ENCODE measurements at regions not wholly inside any gene's neighbourhood (a gene's known extent, or its start where the extent isn't known, plus 50 kb on each side); places are given as distances from the start of the nearest gene placed in this dataset.
A peak's percentile ranks its signal among the peaks of the same experiment; 100 is the strongest.

DNA sequence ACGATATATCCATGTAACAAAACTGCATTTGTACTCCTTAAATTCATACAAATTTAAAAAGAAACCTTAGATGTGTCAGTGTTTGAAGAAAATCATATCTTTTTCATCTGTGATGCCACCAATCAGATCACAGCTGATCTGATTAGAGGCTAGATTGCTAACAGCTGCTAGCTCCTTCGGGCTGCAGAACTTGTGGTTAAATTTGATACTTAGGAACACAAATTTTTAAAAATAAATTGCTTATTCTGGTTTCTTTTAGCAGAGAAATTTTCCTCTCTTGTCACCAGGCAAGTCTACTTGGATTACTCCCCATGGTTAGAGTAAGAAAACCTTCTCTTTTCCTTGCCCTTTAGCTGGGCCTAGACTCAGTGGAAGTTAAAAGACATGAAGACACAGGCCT lies 94.6 kb upstream of the RANBP6 start:
- H3K4me1 ChIP-seq (ENCODE audit: insufficient read depth, low read length), result peaks cover 5% of the 10 kb centered on the region
- no peak for ATAC-seq (ENCODE audit: poor library complexity)
- no peak overlapping the region for H3K27ac ChIP-seq (ENCODE audit: low read depth in 1 of 2, low read length in 2 of 2)
- Mint-ChIP-seq H3K27me3 (no peaks in the 10 kb centered on the region), H3K4me3 (no peak overlapping the region), H3K27ac (no peak overlapping the region), H3K9me3 (no peaks in the 10 kb centered on the region), H3K36me3 (ENCODE audit: low read depth) (no peaks in the 10 kb centered on the region), H3K4me1 (ENCODE audit: low read depth) (peaks cover 37% of the 10 kb centered on the region)
- no peak for DNase-seq
- no peaks in the 10 kb centered on the region for H3K27me3 ChIP-seq (ENCODE audit: control insufficient read depth in 1 of 2, insufficient read depth in 2 of 2, low read length in 2 of 2)
- H3K36me3 ChIP-seq (ENCODE audit: insufficient read depth, low read length), result no peaks in the 10 kb centered on the region
- TF ChIP-seq, protein P1, sequence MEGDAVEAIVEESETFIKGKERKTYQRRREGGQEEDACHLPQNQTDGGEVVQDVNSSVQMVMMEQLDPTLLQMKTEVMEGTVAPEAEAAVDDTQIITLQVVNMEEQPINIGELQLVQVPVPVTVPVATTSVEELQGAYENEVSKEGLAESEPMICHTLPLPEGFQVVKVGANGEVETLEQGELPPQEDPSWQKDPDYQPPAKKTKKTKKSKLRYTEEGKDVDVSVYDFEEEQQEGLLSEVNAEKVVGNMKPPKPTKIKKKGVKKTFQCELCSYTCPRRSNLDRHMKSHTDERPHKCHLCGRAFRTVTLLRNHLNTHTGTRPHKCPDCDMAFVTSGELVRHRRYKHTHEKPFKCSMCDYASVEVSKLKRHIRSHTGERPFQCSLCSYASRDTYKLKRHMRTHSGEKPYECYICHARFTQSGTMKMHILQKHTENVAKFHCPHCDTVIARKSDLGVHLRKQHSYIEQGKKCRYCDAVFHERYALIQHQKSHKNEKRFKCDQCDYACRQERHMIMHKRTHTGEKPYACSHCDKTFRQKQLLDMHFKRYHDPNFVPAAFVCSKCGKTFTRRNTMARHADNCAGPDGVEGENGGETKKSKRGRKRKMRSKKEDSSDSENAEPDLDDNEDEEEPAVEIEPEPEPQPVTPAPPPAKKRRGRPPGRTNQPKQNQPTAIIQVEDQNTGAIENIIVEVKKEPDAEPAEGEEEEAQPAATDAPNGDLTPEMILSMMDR (IDR thresholded peaks at IDR 0.05), result no peak
- intact Hi-C loops (cut with DNase I, micrococcal nuclease), result no loop called here
- POLR2A ChIA-PET, result no interaction called here
- CTCF ChIA-PET, result no interaction called here
- no peak overlapping the region for H3K4me3 ChIP-seq (ENCODE audit: low read length)
- H3K9me3 ChIP-seq (ENCODE audit: control insufficient read depth in 1 of 2, insufficient read depth in 1 of 2, low read length in 2 of 2), result peaks cover 0 to 13% of the 10 kb centered on the region in 2 experiments

DNA sequence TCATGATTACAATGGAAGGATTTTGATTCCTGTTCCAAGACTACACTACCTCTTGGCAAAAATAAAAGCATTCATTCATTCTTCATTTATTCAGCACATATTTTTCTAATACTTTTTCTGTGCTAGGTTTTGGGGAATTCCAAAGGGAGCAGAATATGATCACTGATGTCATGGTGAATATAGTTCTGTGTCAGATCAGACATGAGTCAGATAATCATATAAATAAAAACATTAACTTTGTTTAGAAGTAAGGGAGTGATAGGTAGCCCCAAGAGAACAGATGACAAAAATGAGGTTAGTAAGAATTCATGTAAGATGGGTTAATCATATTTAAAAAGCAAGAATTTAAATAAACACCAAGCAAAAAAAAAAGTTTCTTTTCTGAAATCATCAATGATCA lies 94.1 kb upstream of the RANBP6 start:
- H3K27me3 Mint-ChIP-seq, result no peaks in the 10 kb centered on the region
- intact Hi-C loops (cut with DNase I, micrococcal nuclease), result no loop called here
- H3K4me1 Mint-ChIP-seq (ENCODE audit: low read depth), result peaks cover 41% of the 10 kb centered on the region
- Histone ChIP-seq H3K4me1 (ENCODE audit: insufficient read depth, low read length) (peaks cover 5% of the 10 kb centered on the region), H3K9me3 (ENCODE audit: control insufficient read depth in 1 of 2, insufficient read depth in 1 of 2, low read length in 2 of 2) (peaks cover 0 to 9% of the 10 kb centered on the region in 2 experiments), H3K4me3 (ENCODE audit: low read length) (no peak overlapping the region), H3K27me3 (ENCODE audit: control insufficient read depth in 1 of 2, insufficient read depth in 2 of 2, low read length in 2 of 2) (no peaks in the 10 kb centered on the region), H3K36me3 (ENCODE audit: insufficient read depth, low read length) (no peaks in the 10 kb centered on the region), H3K27ac (ENCODE audit: low read depth in 1 of 2, low read length in 2 of 2) (no peak overlapping the region)
- DNase-seq (no peak), ATAC-seq (ENCODE audit: poor library complexity) (no peak)
- H3K9me3 Mint-ChIP-seq, result no peaks in the 10 kb centered on the region
- ChIA-PET CTCF (interaction anchor here (0.6 kb wide), 1 partner anchor 55 kb away, joined by 3 read pairs; no protein-coding TSS in a partner anchor), POLR2A (no interaction called here)
- H3K36me3 Mint-ChIP-seq (ENCODE audit: low read depth), result no peaks in the 10 kb centered on the region
- no peak overlapping the region for H3K27ac Mint-ChIP-seq
- TF ChIP-seq, protein P1 (IDR thresholded peaks at IDR 0.05), result no peak
- H3K4me3 Mint-ChIP-seq, result no peak overlapping the region

DNA sequence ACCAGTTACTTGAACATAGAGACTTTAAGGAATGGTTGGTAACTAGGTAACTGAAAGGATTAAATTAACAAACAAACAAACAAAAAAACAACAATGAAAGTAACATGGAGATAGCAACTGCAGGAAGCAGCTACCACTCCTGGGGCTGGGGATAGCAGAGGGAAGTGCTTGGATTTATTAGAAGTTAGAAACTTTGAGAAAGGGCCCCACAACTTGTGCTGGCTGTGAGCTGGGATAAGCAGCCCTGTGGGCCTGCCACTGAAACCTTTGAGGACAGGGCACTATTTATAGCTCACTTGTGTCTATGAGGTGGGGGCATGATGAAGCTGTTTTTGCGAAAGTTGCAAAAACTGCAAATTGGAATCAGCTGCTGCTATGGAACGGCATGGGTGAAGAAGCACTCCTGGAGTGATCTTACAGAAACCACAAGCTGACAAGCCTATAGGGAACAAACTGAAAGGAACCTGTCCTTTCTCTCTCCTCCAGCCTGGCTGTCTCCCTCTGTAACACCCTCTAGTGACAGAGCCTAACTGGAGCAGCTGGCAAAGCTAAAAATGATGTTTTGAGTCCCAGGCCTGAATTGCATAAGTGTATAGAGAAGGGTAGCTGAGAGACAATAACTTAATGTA lies 91.4 kb upstream of the RANBP6 start:
- no peak overlapping the region for H3K27ac Mint-ChIP-seq

More for the DNA sequence above, 91.4 kb upstream of the RANBP6 start:
- Mint-ChIP-seq H3K36me3 (ENCODE audit: low read depth) (no peaks in the 10 kb centered on the region), H3K27me3 (no peaks in the 10 kb centered on the region), H3K9me3 (no peaks in the 10 kb centered on the region), H3K4me3 (no peak overlapping the region), H3K4me1 (ENCODE audit: low read depth) (peaks cover 44% of the 10 kb centered on the region)
- ChIA-PET CTCF (no interaction called here), POLR2A (interaction anchor here (0.6 kb wide), 1 partner anchor 346 kb away, joined by 3 read pairs; no protein-coding TSS in a partner anchor)
- no peaks in the 10 kb centered on the region for H3K9me3 ChIP-seq (ENCODE audit: control insufficient read depth in 1 of 2, insufficient read depth in 1 of 2, low read length in 2 of 2)
- intact Hi-C loops (cut with DNase I, micrococcal nuclease), result no loop called here
- ATAC-seq (ENCODE audit: poor library complexity) (peak; percentile 48), DNase-seq (peak in 3 of 14 experiments; percentile 3 to 18 (median 14))
- TF ChIP-seq, protein P1 (IDR thresholded peaks at IDR 0.05), result no peak
- H3K4me3 ChIP-seq (ENCODE audit: low read length), result no peak overlapping the region
- H3K27me3 ChIP-seq (ENCODE audit: control insufficient read depth in 1 of 2, insufficient read depth in 2 of 2, low read length in 2 of 2), result no peaks in the 10 kb centered on the region
- no peaks in the 10 kb centered on the region for H3K36me3 ChIP-seq (ENCODE audit: insufficient read depth, low read length)
- H3K4me1 ChIP-seq (ENCODE audit: insufficient read depth, low read length), result peaks cover 5% of the 10 kb centered on the region
- no peak overlapping the region for H3K27ac ChIP-seq (ENCODE audit: low read depth in 1 of 2, low read length in 2 of 2)

Data from CD4-positive, alpha-beta T cell (primary cell).